ENCODE measurements at regions not wholly inside any gene's neighbourhood (a gene's known extent, or its start where the extent isn't known, plus 50 kb on each side); places are given as distances from the start of the nearest gene placed in this dataset.

GRCh38 chr7:149622444-149623210 lies 125.0 kb upstream of the ZNF746 start:
- intact Hi-C loops (cut with micrococcal nuclease), result loop anchor here (5.0 to 10.0 kb wide), 6 partner anchors 308 to 1462 kb away; partner anchors contain the start of genes ABCB8, AGAP3, CUL1 and FASTK
- TF ChIP-seq CTCF (IDR thresholded peaks at IDR 0.05), result no peak
- Mint-ChIP-seq H3K27me3 (peaks cover 5% of the 10 kb centered on the region), H3K9me3 (no peaks in the 10 kb centered on the region), H3K27ac (no peak overlapping the region), H3K36me3 (ENCODE audit: low read depth) (peaks cover 46% of the 10 kb centered on the region), H3K4me1 (peaks cover 43% of the 10 kb centered on the region), H3K4me3 (peak overlapping the region; percentile 90)
- DNase-seq (no peak), ATAC-seq (ENCODE audit: low read depth) (no peak)
- POLR2A ChIA-PET, result interaction anchor here (0.6 to 1.1 kb wide), 3 partner anchors 142 to 530 kb away, joined by 3 to 7 read pairs (median 3); no protein-coding TSS in a partner anchor
- CTCF ChIA-PET, result no interaction called here

- TF ChIP-seq CTCF (IDR thresholded peaks at IDR 0.05), result no peak
- POLR2A ChIA-PET, result interaction anchor here (0.6 to 1.1 kb wide), 3 partner anchors 141 to 530 kb away, joined by 3 to 7 read pairs (median 3); no protein-coding TSS in a partner anchor
- CTCF ChIA-PET, result no interaction called here
- ATAC-seq (ENCODE audit: low read depth) (no peak), DNase-seq (no peak)
- peaks cover 3% of the 10 kb centered on the region for H3K27me3 Mint-ChIP-seq
- intact Hi-C loops (cut with micrococcal nuclease), result loop anchor here (5.0 to 10.0 kb wide), 6 partner anchors 307 to 1463 kb away; partner anchors contain the start of genes ABCB8, AGAP3, CUL1 and FASTK
- H3K4me3 Mint-ChIP-seq, result peak overlapping the region; percentile 38
- H3K4me1 Mint-ChIP-seq, result peaks cover 46% of the 10 kb centered on the region
- peak overlapping the region; percentile 43 for H3K27ac Mint-ChIP-seq
- H3K36me3 Mint-ChIP-seq (ENCODE audit: low read depth), result peaks cover 55% of the 10 kb centered on the region
- no peaks in the 10 kb centered on the region for H3K9me3 Mint-ChIP-seq
Observed at GRCh38 chr7:149621776-149622175, 124.2 kb upstream of the ZNF746 start.

GRCh38 chr7:149620961-149621360 lies 123.4 kb upstream of the ZNF746 start:
- Mint-ChIP-seq H3K36me3 (ENCODE audit: low read depth) (peaks cover 63% of the 10 kb centered on the region), H3K27me3 (no peaks in the 10 kb centered on the region), H3K4me3 (peak overlapping the region; percentile 49), H3K27ac (peak overlapping the region; percentile 77), H3K4me1 (peaks cover 46% of the 10 kb centered on the region), H3K9me3 (no peaks in the 10 kb centered on the region)
- ATAC-seq (ENCODE audit: low read depth) (no peak), DNase-seq (no peak)
- TF ChIP-seq CTCF (IDR thresholded peaks at IDR 0.05), result no peak
- intact Hi-C loops (cut with micrococcal nuclease), result loop anchor here (5.0 to 10.0 kb wide), 6 partner anchors 306 to 1464 kb away; partner anchors contain the start of genes ABCB8, AGAP3, CUL1 and FASTK
- ChIA-PET POLR2A (no interaction called here), CTCF (no interaction called here)

- intact Hi-C loops (cut with micrococcal nuclease), result no loop called here
- Mint-ChIP-seq H3K27me3 (no peaks in the 10 kb centered on the region), H3K4me1 (peaks cover 24% of the 10 kb centered on the region), H3K4me3 (no peak overlapping the region), H3K9me3 (no peaks in the 10 kb centered on the region), H3K27ac (no peak overlapping the region), H3K36me3 (ENCODE audit: low read depth) (peaks cover 95% of the 10 kb centered on the region)
- ATAC-seq (ENCODE audit: low read depth) (no peak), DNase-seq (no peak)
- POLR2A ChIA-PET, result no interaction called here
- TF ChIP-seq CTCF (IDR thresholded peaks at IDR 0.05), result no peak
- CTCF ChIA-PET, result no interaction called here
Observed at GRCh38 chr7:149616898-149617297, 119.3 kb upstream of the ZNF746 start.

- ChIA-PET CTCF (no interaction called here), POLR2A (interaction anchor here (0.5 kb wide), 1 partner anchor 1619 kb away, joined by 3 read pairs; no protein-coding TSS in a partner anchor)
- H3K36me3 Mint-ChIP-seq (ENCODE audit: low read depth), result peaks cover 97% of the 10 kb centered on the region
- intact Hi-C loops (cut with micrococcal nuclease), result no loop called here
- no peak for ATAC-seq (ENCODE audit: low read depth)
- no peaks in the 10 kb centered on the region for H3K27me3 Mint-ChIP-seq
- TF ChIP-seq CTCF (IDR thresholded peaks at IDR 0.05), result no peak
- DNase-seq, result no peak
- H3K4me1 Mint-ChIP-seq, result peaks cover 12% of the 10 kb centered on the region
- H3K4me3 Mint-ChIP-seq, result no peak overlapping the region
- no peaks in the 10 kb centered on the region for H3K9me3 Mint-ChIP-seq
- no peak overlapping the region for H3K27ac Mint-ChIP-seq
Observed at GRCh38 chr7:149615690-149616270, 118.2 kb upstream of the ZNF746 start.
